Stimulated activated naive CD8-positive, alpha-beta T cell treated with anti-CD3 and anti-CD28 coated beads, Interleukin-15, amount 100 ng/mL, for 72 hours (primary cell): ENCODE measurements at regions not wholly inside any gene's neighbourhood (a gene's known extent, or its start where the extent isn't known, plus 50 kb on each side); places are given as distances from the start of the nearest gene placed in this dataset.
"Not testable (repeated sequence)": the region's sequence is repeated elsewhere in the genome, so short reads cannot be mapped to it uniquely, and the experiment has no call there.

Experiments used
- ATAC-seq: fragments of 150-1000 bp; cut with Tn5 transposase; 2 replicates; pipeline ENCODE4 v1.10.0; 2021; ENCODE audit warnings: mild to moderate bottlenecking, moderate library complexity
- DNase-seq, 2 donors: peaks; one replicate each; pipeline ENCODE4 v3.0.0; 2021 to 2022
- H3K27ac Mint-ChIP-seq, 2 donors: one replicate each; pipeline ENCODE4 v1.8.0; 2022; ENCODE audit warnings: mild to moderate bottlenecking in 2 of 2, mixed read lengths in 2 of 2, moderate library complexity in 2 of 2
- H3K27me3 Mint-ChIP-seq: one replicate; pipeline ENCODE4 v1.8.0; 2022; ENCODE audit warnings: mixed read lengths
- H3K4me1 Mint-ChIP-seq: one replicate; pipeline ENCODE4 v1.8.0; 2022; ENCODE audit warnings: mild to moderate bottlenecking, mixed read lengths
- H3K4me3 Mint-ChIP-seq, 2 donors: one replicate each; pipeline ENCODE4 v1.8.0; 2022; ENCODE audit warnings: mild to moderate bottlenecking in 2 of 2, mixed read lengths in 2 of 2, moderate library complexity in 1 of 2
- H3K9me3 Mint-ChIP-seq, 2 donors: one replicate each; pipeline ENCODE4 v1.8.0; 2022; ENCODE audit warnings: mixed read lengths in 2 of 2

- Mint-ChIP-seq H3K4me1 (no peaks in the 10 kb centered on the region), H3K9me3 (no peaks in the 10 kb centered on the region), H3K27ac (no peak overlapping the region), H3K4me3 (no peak overlapping the region), H3K27me3 (peaks cover 35% of the 10 kb centered on the region)
- DNase-seq (no peak), ATAC-seq (no peak)
Observed at GRCh38 chr2:16244966-16245320, 304.6 kb downstream of the MYCN start.

GRCh38 chr2:16244153-16244965 lies 304.0 kb downstream of the MYCN start:
- H3K27me3 Mint-ChIP-seq = peaks cover 33% of the 10 kb centered on the region
- no peak for ATAC-seq
- H3K27ac Mint-ChIP-seq = no peak overlapping the region
- no peaks in the 10 kb centered on the region for H3K4me1 Mint-ChIP-seq
- no peaks in the 10 kb centered on the region for H3K9me3 Mint-ChIP-seq
- H3K4me3 Mint-ChIP-seq = no peak overlapping the region
- DNase-seq = no peak

GRCh38 chr2:16243411-16243996 lies 303.2 kb downstream of the MYCN start:
- DNase-seq (no peak), ATAC-seq (no peak)
- H3K4me3 Mint-ChIP-seq = no peak overlapping the region
- no peak overlapping the region for H3K27ac Mint-ChIP-seq
- no peaks in the 10 kb centered on the region for H3K9me3 Mint-ChIP-seq
- H3K4me1 Mint-ChIP-seq = no peaks in the 10 kb centered on the region
- H3K27me3 Mint-ChIP-seq = peaks cover 28% of the 10 kb centered on the region

GRCh38 chr2:16242906-16243305 lies 302.6 kb downstream of the MYCN start:
- H3K27ac Mint-ChIP-seq = no peak overlapping the region
- H3K4me1 Mint-ChIP-seq = no peaks in the 10 kb centered on the region
- no peak for DNase-seq
- no peaks in the 10 kb centered on the region for H3K9me3 Mint-ChIP-seq
- H3K4me3 Mint-ChIP-seq = no peak overlapping the region
- ATAC-seq = no peak
- peaks cover 28% of the 10 kb centered on the region for H3K27me3 Mint-ChIP-seq

- DNase-seq = no peak
- no peaks in the 10 kb centered on the region for H3K4me1 Mint-ChIP-seq
- H3K27me3 Mint-ChIP-seq = peaks cover 28% of the 10 kb centered on the region
- no peak overlapping the region for H3K4me3 Mint-ChIP-seq
- no peak for ATAC-seq
- H3K9me3 Mint-ChIP-seq = no peaks in the 10 kb centered on the region
- H3K27ac Mint-ChIP-seq = peak overlapping the region in 1 of 2 donors; percentile 74
Observed at GRCh38 chr2:16241166-16242160, 301.1 kb downstream of the MYCN start.

DNA sequence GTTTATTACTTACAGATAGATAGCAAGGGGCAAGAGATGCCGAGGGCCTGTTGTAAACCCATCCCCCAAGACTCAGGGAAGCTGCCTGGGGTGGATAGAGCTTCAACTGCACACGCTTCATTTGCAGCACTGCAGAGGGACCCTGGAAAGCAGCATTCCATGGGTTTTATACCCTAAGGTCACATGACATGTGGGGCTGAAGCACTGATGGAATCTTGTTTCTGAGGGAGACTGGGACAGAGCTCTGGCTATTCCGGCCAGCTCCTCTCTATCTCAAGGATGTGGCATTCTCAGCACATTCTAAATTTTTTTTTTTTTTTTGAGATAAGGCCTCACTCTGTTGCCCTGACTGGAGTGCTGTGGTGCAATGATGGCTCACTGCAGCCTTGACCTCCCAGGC lies 300.1 kb downstream of the MYCN start:
- Mint-ChIP-seq H3K27ac (no peak overlapping the region), H3K9me3 (peaks cover 3 to 6% of the 10 kb centered on the region in 2 donors), H3K27me3 (peaks cover 27% of the 10 kb centered on the region), H3K4me3 (no peak overlapping the region), H3K4me1 (no peaks in the 10 kb centered on the region)
- no peak for ATAC-seq
- DNase-seq = no peak

GRCh38 chr2:16239296-16239850 lies 299.0 kb downstream of the MYCN start:
- H3K27ac Mint-ChIP-seq = no peak overlapping the region
- ATAC-seq = no peak
- H3K9me3 Mint-ChIP-seq = peaks cover 5 to 8% of the 10 kb centered on the region in 2 donors
- H3K27me3 Mint-ChIP-seq = peaks cover 24% of the 10 kb centered on the region
- no peak overlapping the region for H3K4me3 Mint-ChIP-seq
- no peaks in the 10 kb centered on the region for H3K4me1 Mint-ChIP-seq
- no peak for DNase-seq

GRCh38 chr2:16238786-16239185 lies 298.4 kb downstream of the MYCN start:
- Mint-ChIP-seq H3K9me3 (peaks cover 5 to 8% of the 10 kb centered on the region in 2 donors), H3K27me3 (peaks cover 24% of the 10 kb centered on the region), H3K27ac (no peak overlapping the region), H3K4me1 (no peaks in the 10 kb centered on the region), H3K4me3 (no peak overlapping the region)
- ATAC-seq = no peak
- no peak for DNase-seq

DNA sequence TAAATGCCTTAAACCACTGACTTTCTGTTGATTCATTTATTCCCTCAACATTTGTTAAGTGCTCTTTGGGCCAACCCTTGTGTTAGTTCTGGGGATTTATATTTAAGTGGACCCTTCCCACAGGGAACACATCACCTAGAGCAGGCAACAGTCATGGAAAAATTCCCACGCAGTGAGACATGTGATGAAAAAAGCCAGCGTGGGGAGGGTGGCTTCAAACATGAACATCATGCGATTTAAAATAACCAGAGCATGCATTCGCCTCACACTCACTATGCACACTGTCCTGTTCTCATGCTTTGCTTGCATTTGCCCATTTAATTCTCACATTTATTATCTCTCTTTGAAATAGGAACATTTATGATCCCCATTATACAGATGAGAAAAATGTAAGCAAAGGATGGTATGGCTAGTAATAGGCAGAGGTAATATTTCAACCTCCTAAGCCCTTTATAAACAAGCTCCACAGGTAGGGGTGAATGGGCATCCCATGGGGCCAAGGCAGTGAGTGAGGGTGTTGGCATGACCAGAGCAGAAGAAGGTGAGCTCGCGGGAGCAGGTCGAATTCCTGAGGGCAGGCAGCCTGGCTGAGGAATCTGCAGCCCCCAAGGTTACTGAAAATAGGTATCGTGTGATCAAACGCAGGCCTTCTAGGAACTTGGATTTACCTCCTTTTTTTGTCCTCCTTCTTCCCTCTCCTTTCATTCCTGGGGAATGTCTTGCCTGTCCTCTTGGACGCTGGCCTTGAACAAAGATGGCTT lies 297.8 kb downstream of the MYCN start:
- no peak overlapping the region for H3K27ac Mint-ChIP-seq
- ATAC-seq = no peak
- H3K4me3 Mint-ChIP-seq = no peak overlapping the region
- no peak for DNase-seq
- H3K4me1 Mint-ChIP-seq = no peaks in the 10 kb centered on the region
- H3K27me3 Mint-ChIP-seq = peaks cover 24% of the 10 kb centered on the region
- peaks cover 5 to 8% of the 10 kb centered on the region in 2 donors for H3K9me3 Mint-ChIP-seq

- Mint-ChIP-seq H3K9me3 (peaks cover 5 to 8% of the 10 kb centered on the region in 2 donors), H3K27ac (no peak overlapping the region), H3K4me3 (no peak overlapping the region), H3K27me3 (peaks cover 11% of the 10 kb centered on the region), H3K4me1 (no peaks in the 10 kb centered on the region)
- ATAC-seq (no peak), DNase-seq (no peak)
Observed at GRCh38 chr2:16235747-16236146, 295.4 kb downstream of the MYCN start.

- not testable (repeated sequence) for ATAC-seq, H3K4me1 Mint-ChIP-seq, H3K27ac Mint-ChIP-seq, H3K27me3 Mint-ChIP-seq, DNase-seq, H3K9me3 Mint-ChIP-seq, H3K4me3 Mint-ChIP-seq
Observed at GRCh38 chr2:16235291-16235690, 294.9 kb downstream of the MYCN start.

- no peak for ATAC-seq
- DNase-seq = no peak
- peak overlapping the region in 1 of 2 donors; percentile 30 for H3K27ac Mint-ChIP-seq
- H3K9me3 Mint-ChIP-seq = no peaks in the 10 kb centered on the region
- H3K27me3 Mint-ChIP-seq = no peaks in the 10 kb centered on the region
- no peaks in the 10 kb centered on the region for H3K4me1 Mint-ChIP-seq
- H3K4me3 Mint-ChIP-seq = no peak overlapping the region
Observed at GRCh38 chr2:16228951-16229350, 288.6 kb downstream of the MYCN start.

DNA sequence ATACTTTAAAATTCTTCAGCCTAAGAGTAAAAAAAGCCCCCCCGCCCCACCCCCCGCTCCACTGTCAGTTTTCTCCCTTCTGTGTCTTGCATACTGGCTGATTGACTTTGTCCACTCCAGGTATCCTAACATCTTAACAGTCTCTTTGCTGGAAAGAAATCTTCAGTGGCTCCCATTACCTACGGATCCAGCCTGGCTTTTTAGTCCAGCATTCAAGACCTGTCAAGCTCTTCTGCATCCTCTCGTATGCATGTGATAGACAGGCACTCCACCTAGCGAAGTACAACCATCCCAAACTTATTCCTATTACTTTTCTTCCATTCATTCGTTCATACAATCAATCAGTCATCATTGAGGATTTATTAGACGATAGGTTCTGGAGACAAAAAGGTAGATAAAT lies 288.1 kb downstream of the MYCN start:
- no peak overlapping the region for H3K4me3 Mint-ChIP-seq
- H3K4me1 Mint-ChIP-seq = no peaks in the 10 kb centered on the region
- no peak for ATAC-seq
- DNase-seq = no peak
- no peak overlapping the region for H3K27ac Mint-ChIP-seq
- H3K9me3 Mint-ChIP-seq = no peaks in the 10 kb centered on the region
- H3K27me3 Mint-ChIP-seq = no peaks in the 10 kb centered on the region

GRCh38 chr2:16227811-16228462 lies 287.6 kb downstream of the MYCN start:
- Mint-ChIP-seq H3K27ac (no peak overlapping the region), H3K4me3 (no peak overlapping the region), H3K9me3 (no peaks in the 10 kb centered on the region), H3K27me3 (no peaks in the 10 kb centered on the region), H3K4me1 (no peaks in the 10 kb centered on the region)
- ATAC-seq (no peak), DNase-seq (no peak)
